ENCODE measurements at regions not wholly inside any gene's neighbourhood (a gene's known extent, or its start where the extent isn't known, plus 50 kb on each side); places are given as distances from the start of the nearest gene placed in this dataset.

DNA sequence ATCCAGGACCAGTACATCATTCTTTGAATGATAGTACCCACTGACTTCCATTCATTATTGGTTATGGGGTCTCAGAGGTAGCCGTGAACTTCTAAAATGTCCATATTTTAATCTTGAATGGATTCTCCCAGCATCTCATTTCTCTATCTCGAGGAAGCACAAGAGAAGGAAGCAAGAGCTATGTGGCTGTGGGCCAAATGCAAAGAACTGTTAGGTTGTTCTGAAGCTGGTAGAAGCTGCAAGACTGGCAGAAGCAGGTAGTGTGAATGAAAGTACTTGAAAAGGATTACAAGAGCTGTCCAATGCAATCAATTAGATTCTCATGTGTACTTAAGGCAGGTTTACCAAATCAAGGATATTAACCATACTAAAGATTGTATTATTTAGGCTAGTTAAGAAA is 1131.8 kb downstream of the GRIK2 start:
- TF ChIP-seq YY1 (IDR thresholded peaks at IDR 0.05; ENCODE audit: low read depth) = no peak
- TF ChIP-seq, protein P1, sequence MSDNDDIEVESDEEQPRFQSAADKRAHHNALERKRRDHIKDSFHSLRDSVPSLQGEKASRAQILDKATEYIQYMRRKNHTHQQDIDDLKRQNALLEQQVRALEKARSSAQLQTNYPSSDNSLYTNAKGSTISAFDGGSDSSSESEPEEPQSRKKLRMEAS (IDR thresholded peaks at IDR 0.05) = no peak
- no peak for TF ChIP-seq FOXM1 (IDR thresholded peaks at IDR 0.05; ENCODE audit: borderline replicate concordance, low read depth)
- no peak for TF ChIP-seq REST (IDR thresholded peaks at IDR 0.05; ENCODE audit: low read depth)
- TF ChIP-seq USF1 (IDR thresholded peaks at IDR 0.05) = no peak
- no peak for TF ChIP-seq TEAD4 (IDR thresholded peaks at IDR 0.05)
- TF ChIP-seq CREB1 (IDR thresholded peaks at IDR 0.05; ENCODE audit: low read depth) = no peak
- no peak for TF ChIP-seq EP300 (IDR thresholded peaks at IDR 0.05; ENCODE audit: borderline replicate concordance)
- no peak for TF ChIP-seq NFIC (IDR thresholded peaks at IDR 0.05)
- no peak for TF ChIP-seq EGR1 (IDR thresholded peaks at IDR 0.05)
- no peak for TF ChIP-seq CEBPB (IDR thresholded peaks at IDR 0.05)
- no peak for TF ChIP-seq RAD21 (IDR thresholded peaks at IDR 0.05; ENCODE audit: low read depth)
- TF ChIP-seq TCF12 (IDR thresholded peaks at IDR 0.05; ENCODE audit: low read depth) = no peak
- no peak for TF ChIP-seq TAF1 (IDR thresholded peaks at IDR 0.05; ENCODE audit: low read depth)

DNA sequence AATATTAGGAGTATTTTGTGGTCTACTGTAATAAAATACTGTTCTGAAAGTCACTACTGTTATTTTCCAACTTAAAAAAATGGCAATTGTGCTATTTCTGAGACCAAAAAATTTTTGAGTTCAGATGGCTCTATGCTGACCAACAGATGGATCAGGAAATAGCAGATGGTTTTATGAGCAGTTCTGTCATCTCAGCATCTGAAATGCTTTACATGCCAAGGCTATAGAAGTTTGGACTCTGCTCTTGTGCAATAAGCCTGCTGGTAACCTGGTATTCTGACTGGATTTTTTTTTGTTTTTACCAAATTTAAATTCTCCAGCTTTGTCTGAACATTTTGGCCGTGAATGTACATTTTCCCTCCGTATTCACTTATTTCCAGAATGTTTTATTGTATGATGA is 1127.5 kb downstream of the GRIK2 start:
- TF ChIP-seq NFIC (IDR thresholded peaks at IDR 0.05) = no peak
- TF ChIP-seq ZBTB7A (IDR thresholded peaks at IDR 0.05; ENCODE audit: low read depth) = no peak
- TF ChIP-seq, protein P1 (IDR thresholded peaks at IDR 0.05) = no peak
- TF ChIP-seq TAF1 (IDR thresholded peaks at IDR 0.05; ENCODE audit: low read depth) = no peak
- no peak for TF ChIP-seq RAD21 (IDR thresholded peaks at IDR 0.05; ENCODE audit: low read depth)
- TF ChIP-seq TCF12 (IDR thresholded peaks at IDR 0.05; ENCODE audit: low read depth) = no peak
- TF ChIP-seq EP300 (IDR thresholded peaks at IDR 0.05; ENCODE audit: borderline replicate concordance) = no peak
- no peak for TF ChIP-seq REST (IDR thresholded peaks at IDR 0.05; ENCODE audit: low read depth)
- no peak for TF ChIP-seq USF1 (IDR thresholded peaks at IDR 0.05)
- no peak for TF ChIP-seq FOXM1 (IDR thresholded peaks at IDR 0.05; ENCODE audit: borderline replicate concordance, low read depth)

DNA sequence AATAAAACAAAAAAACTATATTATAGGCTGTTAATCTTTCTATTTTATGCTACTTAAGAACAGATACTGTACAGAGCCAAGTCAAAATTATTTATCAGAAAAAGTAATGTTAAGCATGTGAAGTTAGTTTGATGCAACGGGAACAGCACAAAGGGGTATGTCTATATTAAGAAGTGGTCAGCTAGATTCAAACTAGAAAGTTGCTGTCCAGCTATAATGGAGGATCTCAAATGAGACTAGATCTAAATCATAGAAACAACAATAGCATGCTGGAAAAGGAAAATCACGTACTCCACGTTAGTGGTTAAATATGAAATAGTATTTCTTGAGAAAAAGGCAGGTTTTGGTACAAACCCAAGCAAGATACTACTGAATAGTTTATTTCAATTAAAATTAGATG is 1124.0 kb downstream of the GRIK2 start:
- TF ChIP-seq RAD21 (IDR thresholded peaks at IDR 0.05; ENCODE audit: low read depth) (no peak), REST (IDR thresholded peaks at IDR 0.05; ENCODE audit: low read depth) (no peak), USF1 (IDR thresholded peaks at IDR 0.05) (no peak), TAF1 (IDR thresholded peaks at IDR 0.05; ENCODE audit: low read depth) (no peak), CREB1 (IDR thresholded peaks at IDR 0.05; ENCODE audit: low read depth) (no peak), EP300 (IDR thresholded peaks at IDR 0.05; ENCODE audit: borderline replicate concordance) (no peak), TCF12 (IDR thresholded peaks at IDR 0.05; ENCODE audit: low read depth) (no peak)

- TF ChIP-seq CREB1 (IDR thresholded peaks at IDR 0.05; ENCODE audit: low read depth) (no peak), CEBPB (IDR thresholded peaks at IDR 0.05) (no peak), EGR1 (IDR thresholded peaks at IDR 0.05) (no peak), TCF12 (IDR thresholded peaks at IDR 0.05; ENCODE audit: low read depth) (no peak), NFIC (IDR thresholded peaks at IDR 0.05) (no peak), RAD21 (IDR thresholded peaks at IDR 0.05; ENCODE audit: low read depth) (no peak), EP300 (IDR thresholded peaks at IDR 0.05; ENCODE audit: borderline replicate concordance) (no peak), ZBTB7A (IDR thresholded peaks at IDR 0.05; ENCODE audit: low read depth) (no peak), YY1 (IDR thresholded peaks at IDR 0.05; ENCODE audit: low read depth) (no peak), REST (IDR thresholded peaks at IDR 0.05; ENCODE audit: low read depth) (no peak), FOXM1 (IDR thresholded peaks at IDR 0.05; ENCODE audit: borderline replicate concordance, low read depth) (no peak), USF1 (IDR thresholded peaks at IDR 0.05) (no peak), TAF1 (IDR thresholded peaks at IDR 0.05; ENCODE audit: low read depth) (no peak), TEAD4 (IDR thresholded peaks at IDR 0.05) (no peak)
- TF ChIP-seq, protein P1 (IDR thresholded peaks at IDR 0.05) = no peak
Observed at GRCh38 chr6:102501615-102502014, 1108.1 kb downstream of the GRIK2 start.

Data from Ishikawa (cell line).